Ovary (tissue), 7 donors: ENCODE measurements at regions not wholly inside any gene's neighbourhood (a gene's known extent, or its start where the extent isn't known, plus 50 kb on each side); places are given as distances from the start of the nearest gene placed in this dataset.

ENCODE experiments used
- DNase-seq, 5 donors: peaks; one replicate each; pipeline ENCODE4 v3.0.0-alpha.2; 2019 to 2020
- H3K27ac ChIP-seq, 2 donors: fragments of 200-600 bp; one replicate each; pipeline versions ENCODE4 v1.5.1 to v1.8.0; 2019 to 2022
- H3K27me3 ChIP-seq: fragments of 200-600 bp; one replicate; pipeline ENCODE4 v1.8.0; 2022
- H3K36me3 ChIP-seq: fragments of 200-600 bp; sonication (generic); one replicate; pipeline ENCODE4 v1.5.1; 2019
- H3K4me1 ChIP-seq: one replicate; pipeline ENCODE4 v1.8.1; 2013; ENCODE audit warnings: mild to moderate bottlenecking, moderate library complexity; ENCODE audit not compliant: insufficient read depth
- H3K4me3 ChIP-seq: fragments of 200-600 bp; sonication (generic); one replicate; pipeline ENCODE4 v1.5.1; 2017
- H3K9me3 ChIP-seq, 2 donors: fragments of 200-600 bp in 1 of 2; sonication (generic) in 1 of 2; one replicate each; pipeline versions ENCODE4 v1.5.1 to v1.8.1; 2013 to 2019; ENCODE audit warnings: mild to moderate bottlenecking in 1 of 2, moderate library complexity in 1 of 2
- EP300 ChIP-seq: sonication (generic); formaldehyde crosslinking; IDR thresholded peaks from one replicate; pipeline ENCODE4 v1.6.1; 2017; ENCODE audit warnings: antibody characterized with exemption
- POLR2A ChIP-seq: fragments of 450-650 bp; IDR thresholded peaks from one replicate; pipeline ENCODE4 v1.6.1; 2017; ENCODE audit warnings: antibody characterized with exemption, mild to moderate bottlenecking, moderate library complexity
- WGBS, 3 donors: extraction: QIAGEN DNeasy Blood & Tissue Kit in 1 of 3; methylation state at CpG; one replicate each; pipeline versions ENCODE4 v1.1.5 to v1.1.7; 2013 to 2017; 5-methylcytosine and 5-hydroxymethylcytosine counted together
- intact Hi-C, 4 donors: fragments of 100-400 bp; cut with DNase I; formaldehyde crosslinking; loops; one replicate each; pipeline versions ENCODE4 v1.11.0 to v1.15.1; 2022 to 2023
- TF ChIP-seq, protein P1 (sequence below), 3 donors: fragments of 450-650 bp in 2 of 3; fragments of 200-600 bp in 1 of 3; IDR thresholded peaks; one replicate each; pipeline versions ENCODE4 v1.5.1 to v1.8.0; 2016 to 2022; ENCODE audit warnings: antibody characterized with exemption in 3 of 3, mild to moderate bottlenecking in 1 of 3
- donor health status: DM: no; HTN: no; CAD: no; lungs with moderate emphysema.
- donor health status: DM: no; HTN: no; CAD: no.
- donor health status: Bipolar disorder and iron deficiency.
- donor health status: DM: no; HTN: no; CAD: no.
- donor health status: DM: yes; HTN: yes; CAD: no.

DNA sequence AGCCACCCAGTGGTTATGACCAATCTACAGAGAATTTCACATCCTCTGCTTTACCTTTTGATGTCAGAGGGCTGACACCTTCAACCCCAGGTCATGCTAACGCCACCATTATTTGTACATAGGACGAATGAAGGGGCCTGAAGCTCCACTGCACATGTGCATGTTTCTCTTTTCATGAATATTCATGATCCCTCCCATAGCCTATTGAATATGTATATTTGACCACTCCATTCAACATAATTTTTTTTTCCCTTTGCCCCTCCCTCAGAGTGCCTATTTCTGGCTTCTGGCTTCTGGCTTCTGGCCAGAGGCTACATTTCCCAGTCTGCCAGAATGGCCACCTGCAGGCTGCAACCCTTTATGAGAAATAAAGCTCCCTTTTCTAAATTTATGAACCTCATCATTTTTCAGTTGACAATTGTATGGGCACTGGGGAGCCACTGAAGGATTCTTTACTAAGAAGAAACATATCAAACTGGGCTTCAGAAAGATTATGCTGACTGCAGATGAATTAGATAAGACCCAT lies 406.7 kb downstream of the SIPA1L2 start:
- WGBS, 3 donors = 96 to 98% (median 97%) methylated on average over 2 of the region's 2 CpGs
- Histone ChIP-seq H3K9me3 (no peaks in the 10 kb centered on the region), H3K4me3 (no peak overlapping the region), H3K4me1 (no peaks in the 10 kb centered on the region), H3K27me3 (no peaks in the 10 kb centered on the region), H3K36me3 (no peaks in the 10 kb centered on the region), H3K27ac (no peak overlapping the region)
- no peak for DNase-seq
- TF ChIP-seq EP300 (no peak), POLR2A (no peak)
- TF ChIP-seq, protein P1, sequence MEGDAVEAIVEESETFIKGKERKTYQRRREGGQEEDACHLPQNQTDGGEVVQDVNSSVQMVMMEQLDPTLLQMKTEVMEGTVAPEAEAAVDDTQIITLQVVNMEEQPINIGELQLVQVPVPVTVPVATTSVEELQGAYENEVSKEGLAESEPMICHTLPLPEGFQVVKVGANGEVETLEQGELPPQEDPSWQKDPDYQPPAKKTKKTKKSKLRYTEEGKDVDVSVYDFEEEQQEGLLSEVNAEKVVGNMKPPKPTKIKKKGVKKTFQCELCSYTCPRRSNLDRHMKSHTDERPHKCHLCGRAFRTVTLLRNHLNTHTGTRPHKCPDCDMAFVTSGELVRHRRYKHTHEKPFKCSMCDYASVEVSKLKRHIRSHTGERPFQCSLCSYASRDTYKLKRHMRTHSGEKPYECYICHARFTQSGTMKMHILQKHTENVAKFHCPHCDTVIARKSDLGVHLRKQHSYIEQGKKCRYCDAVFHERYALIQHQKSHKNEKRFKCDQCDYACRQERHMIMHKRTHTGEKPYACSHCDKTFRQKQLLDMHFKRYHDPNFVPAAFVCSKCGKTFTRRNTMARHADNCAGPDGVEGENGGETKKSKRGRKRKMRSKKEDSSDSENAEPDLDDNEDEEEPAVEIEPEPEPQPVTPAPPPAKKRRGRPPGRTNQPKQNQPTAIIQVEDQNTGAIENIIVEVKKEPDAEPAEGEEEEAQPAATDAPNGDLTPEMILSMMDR (IDR thresholded peaks at IDR 0.05) = no peak
- intact Hi-C loops = no loop called here

DNA sequence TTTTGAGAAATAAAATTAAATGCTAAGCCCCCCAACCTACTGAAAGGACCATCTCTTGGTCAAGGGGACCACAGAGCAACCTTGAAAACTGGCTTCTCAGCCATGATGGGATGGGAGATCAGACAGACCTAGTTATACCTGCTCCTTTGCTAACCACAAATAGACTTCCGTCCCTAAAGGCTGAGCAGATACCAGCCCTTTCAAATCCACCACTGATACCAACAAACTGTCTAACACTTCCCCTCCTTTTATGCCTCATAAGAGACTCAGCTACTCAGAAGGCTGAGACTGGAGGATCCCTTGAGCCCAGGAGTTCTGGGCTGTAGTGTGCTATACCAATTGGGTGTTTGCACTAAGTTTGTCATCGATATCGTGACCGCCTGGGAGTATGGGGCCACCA lies 407.3 kb downstream of the SIPA1L2 start:
- no peak for DNase-seq
- TF ChIP-seq, protein P1 (IDR thresholded peaks at IDR 0.05) = no peak
- TF ChIP-seq EP300 (no peak), POLR2A (no peak)
- Histone ChIP-seq H3K4me1 (no peaks in the 10 kb centered on the region), H3K36me3 (no peaks in the 10 kb centered on the region), H3K27ac (no peak overlapping the region), H3K4me3 (no peak overlapping the region), H3K9me3 (no peaks in the 10 kb centered on the region), H3K27me3 (no peaks in the 10 kb centered on the region)
- intact Hi-C loops = no loop called here
- 95 to 98% (median 97%) methylated on average over 4 of the region's 4 CpGs for WGBS, 3 donors

DNA sequence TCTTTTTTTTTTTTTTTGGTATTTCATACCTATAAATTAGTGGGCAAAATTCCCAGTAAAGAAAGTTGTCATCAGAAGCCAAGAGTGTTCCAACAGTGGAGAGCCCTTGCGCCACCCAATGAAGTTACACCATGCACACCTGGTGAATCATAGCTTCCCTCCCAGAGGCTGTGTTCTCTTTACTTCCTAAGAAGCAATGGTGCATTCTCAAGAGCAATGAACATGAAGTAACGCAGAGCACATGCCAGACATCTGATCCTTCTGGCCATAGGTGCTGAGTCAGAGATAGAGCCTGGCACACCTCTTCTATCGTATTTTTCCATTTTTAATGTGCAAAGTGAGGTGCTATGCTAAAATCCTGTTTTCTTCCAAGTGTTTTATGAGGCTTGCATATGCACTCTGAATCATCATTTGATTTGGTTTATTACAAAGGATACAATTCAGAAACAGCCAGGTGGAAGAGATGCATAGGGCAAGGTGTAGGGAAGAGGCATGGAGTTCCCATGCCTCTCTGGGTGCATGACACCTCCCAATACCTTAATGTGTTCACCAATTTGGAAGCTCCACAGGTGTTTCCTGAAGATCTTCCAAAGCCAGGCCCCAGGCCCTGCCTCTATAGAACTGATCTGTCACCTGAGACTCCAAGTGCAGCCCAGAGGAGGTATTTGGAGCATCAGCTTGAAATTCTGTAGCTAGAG lies 408.0 kb downstream of the SIPA1L2 start:
- WGBS, 3 donors = 92 to 97% (median 96%) methylated on average over 3 of the region's 3 CpGs
- Histone ChIP-seq H3K4me1 (no peaks in the 10 kb centered on the region), H3K27me3 (no peaks in the 10 kb centered on the region), H3K27ac (no peak overlapping the region), H3K4me3 (no peak overlapping the region), H3K9me3 (no peaks in the 10 kb centered on the region), H3K36me3 (no peaks in the 10 kb centered on the region)
- intact Hi-C loops = no loop called here
- no peak for DNase-seq
- TF ChIP-seq, protein P1 (IDR thresholded peaks at IDR 0.05) = no peak
- no peak for TF ChIP-seq POLR2A
- no peak for TF ChIP-seq EP300

DNA sequence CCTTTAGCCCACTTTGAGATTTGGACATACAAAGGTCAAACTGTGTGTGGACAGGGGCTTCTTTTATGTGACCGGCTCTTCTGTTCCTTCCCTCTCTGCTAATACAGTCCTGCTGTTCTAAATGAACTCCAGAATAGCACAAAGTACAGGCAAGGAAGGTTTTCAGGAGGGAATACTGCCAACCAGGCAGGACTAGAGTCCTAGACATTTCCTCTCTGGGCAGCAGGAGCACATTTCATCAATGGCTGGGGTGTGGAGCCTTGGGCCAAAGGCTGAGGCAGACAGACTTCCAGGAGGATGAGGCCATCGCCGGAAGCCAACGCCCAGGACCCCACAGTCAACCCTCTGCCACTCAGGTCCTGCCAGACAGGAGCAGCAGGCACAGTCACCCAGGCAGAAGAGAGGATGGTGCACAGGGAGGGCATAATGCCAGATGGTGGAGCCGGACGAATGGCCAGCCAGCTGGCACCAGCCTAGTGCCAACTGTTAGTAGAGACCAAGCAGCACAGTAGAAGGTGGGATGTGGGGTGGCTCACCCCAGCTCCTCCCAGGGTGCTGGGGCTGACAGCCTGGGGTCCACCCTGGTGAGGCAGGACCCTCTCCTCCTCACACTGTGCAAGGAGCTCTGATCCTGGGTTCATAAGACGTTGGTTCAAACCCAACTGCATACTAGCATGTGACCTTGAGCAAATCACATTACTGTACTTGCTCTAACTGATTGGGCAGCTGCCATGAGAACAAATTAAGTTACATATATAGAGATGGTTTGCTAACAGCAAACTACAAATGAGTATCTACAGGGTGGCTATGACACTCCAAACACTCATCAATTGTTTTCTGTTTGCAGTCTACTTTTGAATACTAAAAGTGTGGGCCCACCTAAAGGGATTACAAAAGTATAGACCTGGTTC lies 410.7 kb downstream of the SIPA1L2 start:
- 72 to 79% (median 72%) methylated on average over 7 of the region's 7 CpGs for WGBS, 3 donors
- TF ChIP-seq, protein P1 (IDR thresholded peaks at IDR 0.05) = no peak
- TF ChIP-seq POLR2A (no peak), EP300 (no peak)
- Histone ChIP-seq H3K4me1 (no peaks in the 10 kb centered on the region), H3K4me3 (no peak overlapping the region), H3K36me3 (no peaks in the 10 kb centered on the region), H3K27me3 (no peaks in the 10 kb centered on the region), H3K27ac (no peak overlapping the region), H3K9me3 (no peaks in the 10 kb centered on the region)
- DNase-seq = no peak
- intact Hi-C loops = no loop called here
